ENCODE measurements at regions not wholly inside any gene's neighbourhood (a gene's known extent, or its start where the extent isn't known, plus 50 kb on each side); places are given as distances from the start of the nearest gene placed in this dataset.

GRCh38 chr5:53311681-53312080, 168.7 kb upstream of the FST start:
- Histone ChIP-seq H3K36me3 (ENCODE audit: low read depth, low read length) (no peaks in the 10 kb centered on the region), H3K9me3 (ENCODE audit: low read length) (no peaks in the 10 kb centered on the region), H3K27ac (ENCODE audit: low read length) (no peak overlapping the region), H3K79me2 (ENCODE audit: low read length) (no peaks in the 10 kb centered on the region), H2AFZ (ENCODE audit: low read length) (no peak overlapping the region), H3K9ac (ENCODE audit: low read length) (no peak overlapping the region), H3K4me1 (ENCODE audit: insufficient read depth, low read length) (no peaks in the 10 kb centered on the region), H3K27me3 (ENCODE audit: low read length) (no peaks in the 10 kb centered on the region), H3K9me2 (replicated peaks; ENCODE audit: low read length) (no peaks in the 10 kb centered on the region), H4K20me1 (ENCODE audit: low read length) (no peaks in the 10 kb centered on the region), H3K4me2 (ENCODE audit: low read length) (no peak overlapping the region), H3K4me3 (ENCODE audit: low read length) (no peak overlapping the region), H3F3A (ENCODE audit: low read length, unreplicated experiment) (no peaks in the 10 kb centered on the region)
- intact Hi-C loops (cut with micrococcal nuclease), result no loop called here
- no peak for DNase-seq
- BruUV-seq (replicated peaks), result no TSS peak
- POLR2A ChIA-PET (ENCODE audit: unreplicated experiment), result no interaction called here
- ATAC-seq, result no peak
- TF ChIP-seq CTCF (conservative IDR thresholded peaks at IDR 0.05; ENCODE audit: low read depth, low read length), result no peak
- no peak for TF ChIP-seq EZH2phosphoT487 (IDR thresholded peaks at IDR 0.05; ENCODE audit: borderline replicate concordance, low read length)
- TF ChIP-seq EZH2 (IDR thresholded peaks at IDR 0.05; ENCODE audit: low read length, unreplicated experiment), result no peak
- CTCF ChIA-PET, result no interaction called here

GRCh38 chr5:53313145-53313544, 167.3 kb upstream of the FST start:
- Histone ChIP-seq H3K27me3 (ENCODE audit: low read length) (no peaks in the 10 kb centered on the region), H3K79me2 (ENCODE audit: low read length) (no peaks in the 10 kb centered on the region), H3F3A (ENCODE audit: low read length, unreplicated experiment) (no peaks in the 10 kb centered on the region), H3K4me3 (ENCODE audit: low read length) (no peak overlapping the region), H3K27ac (ENCODE audit: low read length) (no peak overlapping the region), H3K9ac (ENCODE audit: low read length) (no peak overlapping the region), H3K9me2 (replicated peaks; ENCODE audit: low read length) (no peaks in the 10 kb centered on the region), H2AFZ (ENCODE audit: low read length) (no peak overlapping the region), H3K4me1 (ENCODE audit: insufficient read depth, low read length) (no peaks in the 10 kb centered on the region), H3K36me3 (ENCODE audit: low read depth, low read length) (no peaks in the 10 kb centered on the region), H4K20me1 (ENCODE audit: low read length) (no peaks in the 10 kb centered on the region), H3K4me2 (ENCODE audit: low read length) (no peak overlapping the region), H3K9me3 (ENCODE audit: low read length) (no peaks in the 10 kb centered on the region)
- intact Hi-C loops (cut with micrococcal nuclease), result no loop called here
- DNase-seq (no peak), ATAC-seq (no peak)
- TF ChIP-seq EZH2 (IDR thresholded peaks at IDR 0.05; ENCODE audit: low read length, unreplicated experiment) (no peak), CTCF (conservative IDR thresholded peaks at IDR 0.05; ENCODE audit: low read depth, low read length) (no peak), EZH2phosphoT487 (IDR thresholded peaks at IDR 0.05; ENCODE audit: borderline replicate concordance, low read length) (no peak)
- no TSS peak for BruUV-seq (replicated peaks)
- POLR2A ChIA-PET (ENCODE audit: unreplicated experiment), result interaction anchor here (0.7 kb wide), 1 partner anchor 24 kb away, joined by 3 read pairs; no protein-coding TSS in a partner anchor
- CTCF ChIA-PET, result no interaction called here

- no peak for ATAC-seq
- no peaks in the 10 kb centered on the region for H3K36me3 ChIP-seq (ENCODE audit: low read depth, low read length)
- H3K27me3 ChIP-seq (ENCODE audit: low read length), result no peaks in the 10 kb centered on the region
- H3F3A ChIP-seq (ENCODE audit: low read length, unreplicated experiment), result no peaks in the 10 kb centered on the region
- no peaks in the 10 kb centered on the region for H3K9me3 ChIP-seq (ENCODE audit: low read length)
- peak; percentile 33 for DNase-seq
- ChIA-PET POLR2A (ENCODE audit: unreplicated experiment) (no interaction called here), CTCF (no interaction called here)
- BruUV-seq (replicated peaks), result no TSS peak
- H3K9ac ChIP-seq (ENCODE audit: low read length), result no peak overlapping the region
- H3K4me3 ChIP-seq (ENCODE audit: low read length), result no peak overlapping the region
- H3K4me2 ChIP-seq (ENCODE audit: low read length), result no peak overlapping the region
- H4K20me1 ChIP-seq (ENCODE audit: low read length), result no peaks in the 10 kb centered on the region
- no peaks in the 10 kb centered on the region for H3K9me2 ChIP-seq (replicated peaks; ENCODE audit: low read length)
- no peak overlapping the region for H3K27ac ChIP-seq (ENCODE audit: low read length)
- peak; percentile 45; the same call in 1 of the 2 replicates for TF ChIP-seq CTCF (conservative IDR thresholded peaks at IDR 0.05; ENCODE audit: low read depth, low read length)
- TF ChIP-seq EZH2phosphoT487 (IDR thresholded peaks at IDR 0.05; ENCODE audit: borderline replicate concordance, low read length), result no peak
- H3K79me2 ChIP-seq (ENCODE audit: low read length), result no peaks in the 10 kb centered on the region
- H3K4me1 ChIP-seq (ENCODE audit: insufficient read depth, low read length), result peaks cover 15% of the 10 kb centered on the region
- intact Hi-C loops (cut with micrococcal nuclease), result no loop called here
- H2AFZ ChIP-seq (ENCODE audit: low read length), result no peak overlapping the region
Observed at GRCh38 chr5:53318303-53318702, 162.1 kb upstream of the FST start.

Measured in PC-3 (cell line).